B cell (primary cell): ENCODE measurements at regions not wholly inside any gene's neighbourhood (a gene's known extent, or its start where the extent isn't known, plus 50 kb on each side); places are given as distances from the start of the nearest gene placed in this dataset.

ENCODE experiments used
- CTCF ChIP-seq: fragments of 200-600 bp; IDR thresholded peaks from one replicate; pipeline ENCODE4 v1.8.0; 2022; ENCODE audit warnings: antibody characterized with exemption, mild to moderate bottlenecking
- EZH2 ChIP-seq: IDR thresholded peaks from 2 replicates; pipeline ENCODE4 v1.6.1; 2012; ENCODE audit warnings: borderline replicate concordance, low read depth, mild to moderate bottlenecking, moderate library complexity, low read length; ENCODE audit not compliant: insufficient read depth, poor library complexity, severe bottlenecking

GRCh38 chr11:114953039-114953438, 274.7 kb downstream of the NXPE2 start:
- TF ChIP-seq CTCF = no peak
- TF ChIP-seq EZH2 = no peak
